ENCODE measurements at regions not wholly inside any gene's neighbourhood (a gene's known extent, or its start where the extent isn't known, plus 50 kb on each side); places are given as distances from the start of the nearest gene placed in this dataset.

GRCh38 chr3:177545964-177546363 lies 348.7 kb upstream of the TBL1XR1 start:
- Histone ChIP-seq H3K27me3 (no peaks in the 10 kb centered on the region), H3K4me3 (no peak overlapping the region), H3K27ac (no peak overlapping the region), H3K4me1 (peaks cover 0 to 12% (median 3%) of the 10 kb centered on the region in 12 donors), H3K36me3 (no peaks in the 10 kb centered on the region), H3K9me3 (no peaks in the 10 kb centered on the region)
- 89 to 99% (median 95%) methylated on average over 3 of the region's 3 CpGs for WGBS, 4 donors
- intact Hi-C loops (cut with DNase I): no loop called here
- DNase-seq (no peak), ATAC-seq (no peak)
- TF ChIP-seq, protein P1, sequence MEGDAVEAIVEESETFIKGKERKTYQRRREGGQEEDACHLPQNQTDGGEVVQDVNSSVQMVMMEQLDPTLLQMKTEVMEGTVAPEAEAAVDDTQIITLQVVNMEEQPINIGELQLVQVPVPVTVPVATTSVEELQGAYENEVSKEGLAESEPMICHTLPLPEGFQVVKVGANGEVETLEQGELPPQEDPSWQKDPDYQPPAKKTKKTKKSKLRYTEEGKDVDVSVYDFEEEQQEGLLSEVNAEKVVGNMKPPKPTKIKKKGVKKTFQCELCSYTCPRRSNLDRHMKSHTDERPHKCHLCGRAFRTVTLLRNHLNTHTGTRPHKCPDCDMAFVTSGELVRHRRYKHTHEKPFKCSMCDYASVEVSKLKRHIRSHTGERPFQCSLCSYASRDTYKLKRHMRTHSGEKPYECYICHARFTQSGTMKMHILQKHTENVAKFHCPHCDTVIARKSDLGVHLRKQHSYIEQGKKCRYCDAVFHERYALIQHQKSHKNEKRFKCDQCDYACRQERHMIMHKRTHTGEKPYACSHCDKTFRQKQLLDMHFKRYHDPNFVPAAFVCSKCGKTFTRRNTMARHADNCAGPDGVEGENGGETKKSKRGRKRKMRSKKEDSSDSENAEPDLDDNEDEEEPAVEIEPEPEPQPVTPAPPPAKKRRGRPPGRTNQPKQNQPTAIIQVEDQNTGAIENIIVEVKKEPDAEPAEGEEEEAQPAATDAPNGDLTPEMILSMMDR (IDR thresholded peaks at IDR 0.05): no peak
- no peak for TF ChIP-seq POLR2A (IDR thresholded peaks at IDR 0.05)

GRCh38 chr3:177547711-177548350 lies 350.5 kb upstream of the TBL1XR1 start:
- Histone ChIP-seq H3K4me3 (no peak overlapping the region), H3K27me3 (no peaks in the 10 kb centered on the region), H3K36me3 (no peaks in the 10 kb centered on the region), H3K27ac (no peak overlapping the region), H3K4me1 (peaks cover 0 to 14% (median 3%) of the 10 kb centered on the region in 12 donors), H3K9me3 (no peaks in the 10 kb centered on the region)
- intact Hi-C loops (cut with DNase I): no loop called here
- TF ChIP-seq, protein P1 (IDR thresholded peaks at IDR 0.05): no peak
- TF ChIP-seq POLR2A (IDR thresholded peaks at IDR 0.05): no peak
- no peak for ATAC-seq
- no peak for DNase-seq
- 69 to 80% (median 76%) methylated on average over 13 of the region's 13 CpGs for WGBS, 4 donors

GRCh38 chr3:177550667-177551066 lies 353.4 kb upstream of the TBL1XR1 start:
- Histone ChIP-seq H3K4me1 (peaks cover 0 to 35% (median 10%) of the 10 kb centered on the region in 12 donors), H3K27ac (no peak overlapping the region), H3K9me3 (no peaks in the 10 kb centered on the region), H3K27me3 (no peaks in the 10 kb centered on the region), H3K4me3 (no peak overlapping the region), H3K36me3 (no peaks in the 10 kb centered on the region)
- TF ChIP-seq, protein P1 (IDR thresholded peaks at IDR 0.05): no peak
- TF ChIP-seq POLR2A (IDR thresholded peaks at IDR 0.05): no peak
- 97 to 100% (median 99%) methylated on average over 1 of the region's 1 CpG for whole genome bisulfite sequencing, 4 donors
- intact Hi-C loops (cut with DNase I): loop anchor here in 1 of 10 donors (5.0 kb wide), 1 partner anchor 37 kb away; no protein-coding TSS in a partner anchor
- DNase-seq (no peak), ATAC-seq (no peak)

DNA sequence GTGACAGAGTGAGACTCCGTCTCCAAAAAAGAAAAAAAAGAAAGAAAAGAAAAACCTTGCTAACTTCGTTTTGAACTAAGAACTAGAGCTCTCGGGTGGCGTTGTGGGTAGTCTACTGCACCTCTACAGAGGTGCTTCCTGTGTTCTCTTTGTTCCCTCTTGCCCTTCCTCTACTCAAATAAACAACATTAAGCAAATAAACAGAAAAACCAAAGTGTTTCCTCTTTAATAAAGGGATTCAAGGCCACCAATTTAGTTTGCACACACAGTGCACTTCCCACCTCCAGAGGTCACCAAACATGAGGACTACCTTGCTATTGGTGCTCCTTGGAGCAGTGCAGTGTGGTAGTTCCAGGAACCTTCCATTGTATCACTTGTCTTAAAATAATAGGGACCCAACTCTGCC lies 354.2 kb upstream of the TBL1XR1 start:
- Histone ChIP-seq H3K27ac (no peak overlapping the region), H3K36me3 (no peaks in the 10 kb centered on the region), H3K9me3 (no peaks in the 10 kb centered on the region), H3K4me1 (peaks cover 0 to 36% (median 10%) of the 10 kb centered on the region in 12 donors), H3K27me3 (no peaks in the 10 kb centered on the region), H3K4me3 (no peak overlapping the region)
- ATAC-seq (peak in 1 of 4 donors; percentile 11), DNase-seq (no peak)
- intact Hi-C loops (cut with DNase I): loop anchor here in 1 of 10 donors (5.0 kb wide), 1 partner anchor 36 kb away; no protein-coding TSS in a partner anchor
- 78 to 93% (median 84%) methylated on average over 4 of the region's 4 CpGs for WGBS, 4 donors
- TF ChIP-seq, protein P1 (IDR thresholded peaks at IDR 0.05): no peak
- TF ChIP-seq POLR2A (IDR thresholded peaks at IDR 0.05): no peak

All from heart left ventricle (tissue), 16 donors.